AG04449 (cell line): ENCODE measurements at regions not wholly inside any gene's neighbourhood (a gene's known extent, or its start where the extent isn't known, plus 50 kb on each side); places are given as distances from the start of the nearest gene placed in this dataset.
"Not testable (repeated sequence)": the region's sequence is repeated elsewhere in the genome, so short reads cannot be mapped to it uniquely, and the experiment has no call there.

ENCODE experiments used
- CTCF ChIA-PET: fragments of 350-600 bp; formaldehyde crosslinking; extraction: SDS; loops from one replicate; lab custom pipeline; 2021; ENCODE audit warnings: antibody characterized with exemption; lab: Yijun Ruan, JAX
- POLR2A ChIA-PET: fragments of 400-600, 350-600 bp; formaldehyde crosslinking; extraction: SDS; loops from one replicate; lab custom pipeline; 2020; ENCODE audit warnings: antibody characterized with exemption, inconsistent platforms; lab: Yijun Ruan, JAX
- DNase-seq: peaks from one replicate; pipeline ENCODE4 v3.0.0-alpha.2; 2010; ENCODE audit warnings: low read depth, low spot score
- H3K4me3 ChIP-seq: 2 replicates; pipeline ENCODE4 v1.5.1; 2011; ENCODE audit warnings: low read depth, mild to moderate bottlenecking, control low read depth, low read length
- CTCF ChIP-seq: IDR thresholded peaks from one replicate; pipeline ENCODE4 v1.5.1; 2011; ENCODE audit warnings: mild to moderate bottlenecking, moderate library complexity, low read length, control low read depth, inconsistent platforms; ENCODE audit not compliant: insufficient read depth; ENCODE audit errors: missing control alignments

- DNase-seq = no peak
- TF ChIP-seq CTCF = no peak
- POLR2A ChIA-PET = no interaction called here
- H3K4me3 ChIP-seq = no peak overlapping the region
- CTCF ChIA-PET = no interaction called here
Observed at GRCh38 chr4:79663865-79664264, 255.8 kb upstream of the GK2 start.

GRCh38 chr4:79663141-79663540 is 255.1 kb upstream of the GK2 start:
- H3K4me3 ChIP-seq = no peak overlapping the region
- CTCF ChIA-PET = no interaction called here
- POLR2A ChIA-PET = no interaction called here
- no peak for TF ChIP-seq CTCF
- no peak for DNase-seq

GRCh38 chr4:79662651-79663050 is 254.6 kb upstream of the GK2 start:
- ChIA-PET CTCF (no interaction called here), POLR2A (no interaction called here)
- no peak overlapping the region for H3K4me3 ChIP-seq
- no peak for DNase-seq
- no peak for TF ChIP-seq CTCF

- ChIA-PET POLR2A (no interaction called here), CTCF (no interaction called here)
- TF ChIP-seq CTCF = no peak
- no peak for DNase-seq
- H3K4me3 ChIP-seq = no peak overlapping the region
Observed at GRCh38 chr4:79661196-79661595, 253.2 kb upstream of the GK2 start.

GRCh38 chr4:79659308-79659870 is 251.4 kb upstream of the GK2 start:
- POLR2A ChIA-PET, H3K4me3 ChIP-seq, DNase-seq, CTCF ChIA-PET: not testable (repeated sequence)

- DNase-seq = no peak
- CTCF ChIA-PET = no interaction called here
- no peak for TF ChIP-seq CTCF
- no peak overlapping the region for H3K4me3 ChIP-seq
- POLR2A ChIA-PET = no interaction called here
Observed at GRCh38 chr4:79657379-79657778, 249.4 kb upstream of the GK2 start.

GRCh38 chr4:79653871-79654270 is 245.8 kb upstream of the GK2 start:
- no peak for DNase-seq
- H3K4me3 ChIP-seq = no peak overlapping the region
- ChIA-PET CTCF (no interaction called here), POLR2A (no interaction called here)
- TF ChIP-seq CTCF = no peak
